Loucy (cell line): ENCODE measurements at regions not wholly inside any gene's neighbourhood (a gene's known extent, or its start where the extent isn't known, plus 50 kb on each side); places are given as distances from the start of the nearest gene placed in this dataset.

Experiments used
- H2AFZ ChIP-seq: fragments of 200-600 bp; sonication (generic); 2 replicates; pipeline ENCODE4 v1.6.0; 2016; ENCODE audit warnings: antibody characterized with exemption, mild to moderate bottlenecking, low read length, moderate library complexity
- H3F3A ChIP-seq: fragments of 200-600 bp; 2 replicates; pipeline ENCODE4 v1.6.0; 2016; ENCODE audit warnings: antibody characterized with exemption, low read depth, mild to moderate bottlenecking
- H3K27me3 ChIP-seq: fragments of 200-600 bp; sonication (generic); 2 replicates; pipeline ENCODE4 v1.6.1; 2014; ENCODE audit warnings: low read length, mild to moderate bottlenecking; ENCODE audit not compliant: insufficient read depth, poor library complexity, severe bottlenecking
- H3K36me3 ChIP-seq: fragments of 200-600 bp; sonication (generic); 2 replicates; pipeline ENCODE4 v1.6.1; 2016; ENCODE audit warnings: low read length; ENCODE audit not compliant: insufficient read depth
- H3K4me1 ChIP-seq: fragments of 200-600 bp; sonication (generic); 2 replicates; pipeline ENCODE4 v1.5.1; 2014; ENCODE audit warnings: low read length, mild to moderate bottlenecking; ENCODE audit not compliant: insufficient read depth, poor library complexity, severe bottlenecking
- H3K4me2 ChIP-seq: fragments of 200-600 bp; sonication (generic); 2 replicates; pipeline ENCODE4 v1.6.0; 2014; ENCODE audit warnings: antibody characterized with exemption, low read length, low read depth, mild to moderate bottlenecking; ENCODE audit not compliant: poor library complexity, severe bottlenecking
- H3K4me3 ChIP-seq: fragments of 200-600 bp; sonication (generic); 2 replicates; pipeline ENCODE4 v1.5.1; 2014; ENCODE audit warnings: low read length, mild to moderate bottlenecking, mixed read lengths; ENCODE audit not compliant: poor library complexity, severe bottlenecking
- H3K79me2 ChIP-seq: fragments of 200-600 bp; sonication (generic); 2 replicates; pipeline ENCODE4 v1.6.1; 2014; ENCODE audit warnings: low read length; ENCODE audit not compliant: insufficient read depth
- H3K9ac ChIP-seq: fragments of 200-600 bp; sonication (generic); 2 replicates; pipeline ENCODE4 v1.6.0; 2014; ENCODE audit warnings: mild to moderate bottlenecking, low read depth, low read length, moderate library complexity; ENCODE audit not compliant: poor library complexity, severe bottlenecking
- H3K9me2 ChIP-seq: fragments of 200-600 bp; sonication (generic); replicated peaks from 2 replicates; pipeline ENCODE4 v1.6.1; 2016; ENCODE audit warnings: low read depth, low read length, mixed read lengths
- H3K9me3 ChIP-seq: fragments of 200-600 bp; sonication (generic); 2 replicates; pipeline ENCODE4 v1.6.1; 2014; ENCODE audit warnings: mild to moderate bottlenecking, antibody characterized with exemption, low read length, low read depth; ENCODE audit not compliant: insufficient read depth
- H4K20me1 ChIP-seq: fragments of 200-600 bp; sonication (generic); 2 replicates; pipeline ENCODE4 v1.6.0; 2014; ENCODE audit warnings: antibody characterized with exemption, low read length, mild to moderate bottlenecking; ENCODE audit not compliant: insufficient read depth, poor library complexity, severe bottlenecking
- EZH2phosphoT487 ChIP-seq: fragments of 200-600 bp; IDR thresholded peaks from 2 replicates; pipeline ENCODE4 v1.6.1; 2018; ENCODE audit warnings: antibody characterized with exemption, mild to moderate bottlenecking, moderate library complexity, borderline replicate concordance
- TF ChIP-seq, protein P1 (sequence below): fragments of 200-600 bp; sonication (generic); conservative IDR thresholded peaks from 2 replicates; pipeline ENCODE4 v1.5.1; 2014; ENCODE audit warnings: mild to moderate bottlenecking, antibody characterized with exemption, low read length

DNA sequence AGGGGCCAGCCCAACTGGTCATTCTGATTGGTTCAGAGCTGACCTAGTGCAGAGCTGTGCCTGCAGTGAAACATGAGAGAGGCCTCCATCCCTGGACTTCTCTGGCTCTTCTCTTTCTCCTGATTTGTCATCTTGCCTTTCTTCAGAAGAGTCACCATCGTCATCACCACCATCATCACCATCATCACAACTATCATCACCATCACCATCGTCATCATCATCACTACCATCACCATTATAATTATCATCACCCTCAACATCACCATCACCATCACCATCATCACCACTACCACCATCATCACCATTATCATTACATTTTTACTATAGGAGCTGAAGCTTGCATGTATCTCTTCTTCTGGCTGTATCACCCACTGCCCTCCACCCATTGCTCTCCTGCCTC is 94.5 kb upstream of the FAM20A start:
- Histone ChIP-seq H3K4me2 (no peak overlapping the region), H3K9me2 (no peaks in the 10 kb centered on the region), H3K4me3 (no peak overlapping the region), H2AFZ (no peak overlapping the region), H4K20me1 (no peaks in the 10 kb centered on the region), H3K9me3 (no peaks in the 10 kb centered on the region), H3K79me2 (no peaks in the 10 kb centered on the region), H3K27me3 (no peaks in the 10 kb centered on the region), H3F3A (no peaks in the 10 kb centered on the region), H3K36me3 (no peaks in the 10 kb centered on the region), H3K9ac (no peak overlapping the region), H3K4me1 (no peaks in the 10 kb centered on the region)
- TF ChIP-seq, protein P1, sequence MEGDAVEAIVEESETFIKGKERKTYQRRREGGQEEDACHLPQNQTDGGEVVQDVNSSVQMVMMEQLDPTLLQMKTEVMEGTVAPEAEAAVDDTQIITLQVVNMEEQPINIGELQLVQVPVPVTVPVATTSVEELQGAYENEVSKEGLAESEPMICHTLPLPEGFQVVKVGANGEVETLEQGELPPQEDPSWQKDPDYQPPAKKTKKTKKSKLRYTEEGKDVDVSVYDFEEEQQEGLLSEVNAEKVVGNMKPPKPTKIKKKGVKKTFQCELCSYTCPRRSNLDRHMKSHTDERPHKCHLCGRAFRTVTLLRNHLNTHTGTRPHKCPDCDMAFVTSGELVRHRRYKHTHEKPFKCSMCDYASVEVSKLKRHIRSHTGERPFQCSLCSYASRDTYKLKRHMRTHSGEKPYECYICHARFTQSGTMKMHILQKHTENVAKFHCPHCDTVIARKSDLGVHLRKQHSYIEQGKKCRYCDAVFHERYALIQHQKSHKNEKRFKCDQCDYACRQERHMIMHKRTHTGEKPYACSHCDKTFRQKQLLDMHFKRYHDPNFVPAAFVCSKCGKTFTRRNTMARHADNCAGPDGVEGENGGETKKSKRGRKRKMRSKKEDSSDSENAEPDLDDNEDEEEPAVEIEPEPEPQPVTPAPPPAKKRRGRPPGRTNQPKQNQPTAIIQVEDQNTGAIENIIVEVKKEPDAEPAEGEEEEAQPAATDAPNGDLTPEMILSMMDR: no peak
- no peak for TF ChIP-seq EZH2phosphoT487

DNA sequence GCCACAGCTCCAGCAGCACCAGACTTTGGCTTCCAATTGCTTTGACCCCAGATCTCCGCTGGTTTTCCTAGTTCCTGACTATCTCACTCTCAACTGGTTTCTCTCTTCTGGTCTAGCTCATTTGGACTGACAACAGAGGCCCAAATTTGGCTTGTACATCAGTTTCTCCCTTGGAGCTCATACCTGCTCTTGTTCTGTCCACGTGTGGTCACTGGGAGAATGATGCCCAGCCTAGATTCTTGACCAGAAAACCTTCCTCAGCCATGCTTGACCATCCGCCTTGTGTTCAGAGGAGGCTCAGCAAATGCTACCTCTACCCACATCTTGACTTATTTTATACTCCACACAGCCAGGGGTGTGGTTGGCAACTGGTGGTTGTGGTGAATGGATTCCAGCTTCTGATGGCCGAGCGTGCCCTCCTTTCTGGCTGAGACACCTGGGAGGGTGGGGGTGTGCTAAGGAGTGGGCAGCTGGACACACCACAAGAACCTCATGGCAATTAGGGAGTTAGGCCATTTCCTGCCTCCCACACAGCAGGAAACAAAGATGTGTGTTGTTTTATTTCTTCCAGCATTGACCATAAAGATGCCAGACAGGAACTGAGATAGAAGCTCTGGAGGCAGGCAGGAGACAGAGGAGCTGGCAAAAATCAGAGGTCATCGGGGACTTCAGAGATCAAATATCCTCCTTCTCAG is 93.8 kb upstream of the FAM20A start:
- no peaks in the 10 kb centered on the region for H3K4me1 ChIP-seq
- no peak overlapping the region for H3K4me2 ChIP-seq
- H3K36me3 ChIP-seq: no peaks in the 10 kb centered on the region
- no peaks in the 10 kb centered on the region for H3K27me3 ChIP-seq
- no peaks in the 10 kb centered on the region for H3K79me2 ChIP-seq
- no peaks in the 10 kb centered on the region for H3K9me2 ChIP-seq
- H3F3A ChIP-seq: no peaks in the 10 kb centered on the region
- no peaks in the 10 kb centered on the region for H3K9me3 ChIP-seq
- H4K20me1 ChIP-seq: no peaks in the 10 kb centered on the region
- H3K9ac ChIP-seq: no peak overlapping the region
- no peak overlapping the region for H2AFZ ChIP-seq
- TF ChIP-seq EZH2phosphoT487: no peak
- TF ChIP-seq, protein P1: no peak
- H3K4me3 ChIP-seq: no peak overlapping the region

DNA sequence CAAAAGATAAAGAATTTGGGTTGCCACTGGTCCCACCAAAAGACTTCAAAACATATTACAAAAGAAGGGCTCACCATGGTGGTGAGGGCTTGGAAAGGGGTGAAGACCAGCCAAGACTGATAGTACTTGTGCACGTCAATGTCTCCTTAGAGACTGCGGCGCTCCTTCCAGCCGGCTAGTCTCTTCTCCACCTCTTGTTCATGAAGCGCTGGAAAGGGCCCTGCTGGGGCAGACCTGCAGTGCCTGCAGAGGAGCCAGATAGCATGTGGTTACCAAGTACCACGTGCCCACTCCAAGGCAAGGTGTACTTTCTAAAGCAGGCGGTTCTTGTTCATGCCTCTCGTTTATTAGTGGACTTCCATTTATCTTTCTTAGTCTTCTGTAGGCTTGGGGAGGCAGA is 92.7 kb upstream of the FAM20A start:
- TF ChIP-seq, protein P1: no peak
- TF ChIP-seq EZH2phosphoT487: no peak
- no peaks in the 10 kb centered on the region for H3K4me1 ChIP-seq

More for the DNA sequence above, 92.7 kb upstream of the FAM20A start:
- no peak overlapping the region for H2AFZ ChIP-seq
- H3K4me3 ChIP-seq: no peak overlapping the region
- no peaks in the 10 kb centered on the region for H3K36me3 ChIP-seq
- no peaks in the 10 kb centered on the region for H3K79me2 ChIP-seq
- no peaks in the 10 kb centered on the region for H3K9me3 ChIP-seq
- no peak overlapping the region for H3K4me2 ChIP-seq
- no peak overlapping the region for H3K9ac ChIP-seq
- no peaks in the 10 kb centered on the region for H4K20me1 ChIP-seq
- H3F3A ChIP-seq: no peaks in the 10 kb centered on the region
- no peaks in the 10 kb centered on the region for H3K27me3 ChIP-seq
- H3K9me2 ChIP-seq: no peaks in the 10 kb centered on the region
